ENCODE measurements at regions not wholly inside any gene's neighbourhood (a gene's known extent, or its start where the extent isn't known, plus 50 kb on each side); places are given as distances from the start of the nearest gene placed in this dataset.
A peak's percentile ranks its signal among the peaks of the same experiment; 100 is the strongest.

- DNase-seq (ENCODE audit: low spot score): no peak
- TF ChIP-seq CTCF (IDR thresholded peaks at IDR 0.05): no peak
- ATAC-seq (ENCODE audit: low FRiP score): no peak
These were observed 257.9 kb upstream of the RBFOX1 start for GRCh38 chr16:7074715-7075114.

DNA sequence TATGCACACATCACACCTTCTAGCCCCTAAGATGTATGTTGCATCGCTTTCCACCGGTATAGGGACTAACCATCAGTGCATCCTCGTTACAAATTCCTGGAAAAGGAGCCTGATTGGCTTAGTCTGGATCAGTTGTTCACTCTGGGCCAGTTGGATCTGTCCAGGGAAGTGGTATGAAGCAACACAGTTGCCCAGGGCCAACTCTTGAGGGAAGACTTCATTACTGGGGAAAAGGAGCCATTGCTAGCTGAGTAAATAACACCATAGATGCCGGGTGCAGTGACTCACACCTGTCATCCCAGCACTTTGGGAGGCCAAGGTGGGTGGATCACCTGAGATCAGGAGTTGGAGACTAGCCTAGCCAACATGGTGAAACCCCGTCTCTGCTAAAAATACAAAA, 275.2 kb upstream of the RBFOX1 start:
- no peak for ATAC-seq (ENCODE audit: low FRiP score)
- TF ChIP-seq CTCF (IDR thresholded peaks at IDR 0.05): no peak
- DNase-seq (ENCODE audit: low spot score): no peak

DNA sequence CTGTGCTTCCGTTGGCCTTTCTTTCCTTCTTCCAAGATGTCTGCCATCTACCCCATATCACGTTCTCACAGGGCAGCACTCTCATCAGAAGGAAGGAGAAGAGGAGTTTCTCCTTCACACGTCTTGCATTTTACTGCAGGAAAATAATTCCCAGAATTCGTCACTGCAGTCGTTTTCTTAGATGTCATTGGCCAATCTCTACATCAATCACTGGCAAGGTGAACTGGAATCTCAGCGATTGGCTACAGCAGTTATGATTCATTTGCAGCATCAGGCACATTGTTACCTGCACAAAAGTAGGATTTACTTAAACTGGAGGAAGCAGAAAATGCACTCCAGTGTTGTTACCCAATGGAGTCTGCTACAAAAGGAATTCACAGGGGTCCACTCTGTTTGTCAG, 277.2 kb upstream of the RBFOX1 start:
- TF ChIP-seq CTCF (IDR thresholded peaks at IDR 0.05): no peak
- DNase-seq (ENCODE audit: low spot score): no peak
- no peak for ATAC-seq (ENCODE audit: low FRiP score)

GRCh38 chr16:7051591-7052349, 280.9 kb upstream of the RBFOX1 start:
- DNase-seq (ENCODE audit: low spot score) (no peak), ATAC-seq (ENCODE audit: low FRiP score) (no peak)
- no peak for TF ChIP-seq CTCF (IDR thresholded peaks at IDR 0.05)

DNA sequence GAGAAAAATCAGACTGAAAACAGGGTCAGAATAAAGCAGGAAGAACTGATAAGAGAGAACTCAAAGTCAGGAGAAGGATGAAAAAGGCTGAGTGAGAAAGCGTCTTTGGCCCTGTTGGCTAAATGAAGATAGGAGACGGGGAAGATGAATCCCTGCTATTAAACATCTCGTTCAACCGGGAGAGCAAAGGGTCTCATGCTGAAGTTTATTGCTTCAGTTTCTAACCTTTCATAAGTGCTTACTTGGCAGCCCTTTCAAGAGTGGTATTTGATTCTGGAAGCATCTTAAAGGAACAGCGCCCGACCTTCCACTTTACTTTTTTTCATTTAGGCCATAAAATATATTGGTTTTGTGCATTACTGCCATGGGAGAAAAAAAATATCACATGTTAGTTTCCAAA, 288.3 kb upstream of the RBFOX1 start:
- TF ChIP-seq CTCF (IDR thresholded peaks at IDR 0.05): no peak
- no peak for DNase-seq (ENCODE audit: low spot score)
- peak; percentile 41 for ATAC-seq (ENCODE audit: low FRiP score)

GRCh38 chr16:7038475-7038874, 294.2 kb upstream of the RBFOX1 start:
- TF ChIP-seq CTCF (IDR thresholded peaks at IDR 0.05): no peak
- ATAC-seq (ENCODE audit: low FRiP score) (no peak), DNase-seq (ENCODE audit: low spot score) (no peak)

- no peak for TF ChIP-seq CTCF (IDR thresholded peaks at IDR 0.05)
- ATAC-seq (ENCODE audit: low FRiP score) (no peak), DNase-seq (ENCODE audit: low spot score) (no peak)
These were observed 295.1 kb upstream of the RBFOX1 start for GRCh38 chr16:7037495-7037894.
